GM12873 (cell line): ENCODE measurements at regions not wholly inside any gene's neighbourhood (a gene's known extent, or its start where the extent isn't known, plus 50 kb on each side); places are given as distances from the start of the nearest gene placed in this dataset.

Source experiments
- CTCF ChIP-seq: IDR thresholded peaks from 2 replicates; pipeline ENCODE4 v1.5.1; 2012; ENCODE audit warnings: low read depth, mild to moderate bottlenecking, moderate library complexity, low read length, control low read depth; ENCODE audit not compliant: insufficient read depth; ENCODE audit errors: missing control alignments

- TF ChIP-seq CTCF = no peak
Observed at GRCh38 chr2:7899241-7899640, 782.6 kb upstream of the ID2 start.

DNA sequence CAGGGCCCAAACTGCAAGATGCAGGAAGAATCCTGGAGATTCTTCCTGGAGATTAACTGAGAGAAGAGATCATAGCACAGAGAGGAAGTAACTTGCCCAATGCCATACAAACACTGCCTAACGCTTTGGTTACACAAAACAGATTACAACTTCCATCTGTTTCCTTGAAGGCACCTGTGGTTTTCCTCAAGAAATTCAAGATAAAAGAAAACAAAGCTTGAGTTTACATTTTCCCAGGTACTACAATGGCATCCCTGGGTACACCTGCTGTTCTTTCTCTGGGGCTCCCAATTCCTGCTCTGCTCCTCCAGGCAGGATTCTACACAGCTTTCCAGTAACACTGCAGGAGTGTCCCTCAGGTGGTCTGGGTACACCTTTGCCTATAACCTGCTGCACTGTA is 781.9 kb upstream of the ID2 start:
- TF ChIP-seq CTCF = no peak

- TF ChIP-seq CTCF = no peak
Observed at GRCh38 chr2:7900593-7900992, 781.3 kb upstream of the ID2 start.

- no peak for TF ChIP-seq CTCF
Observed at GRCh38 chr2:7902251-7902765, 779.5 kb upstream of the ID2 start.

GRCh38 chr2:7904319-7904718 is 777.5 kb upstream of the ID2 start:
- no peak for TF ChIP-seq CTCF

DNA sequence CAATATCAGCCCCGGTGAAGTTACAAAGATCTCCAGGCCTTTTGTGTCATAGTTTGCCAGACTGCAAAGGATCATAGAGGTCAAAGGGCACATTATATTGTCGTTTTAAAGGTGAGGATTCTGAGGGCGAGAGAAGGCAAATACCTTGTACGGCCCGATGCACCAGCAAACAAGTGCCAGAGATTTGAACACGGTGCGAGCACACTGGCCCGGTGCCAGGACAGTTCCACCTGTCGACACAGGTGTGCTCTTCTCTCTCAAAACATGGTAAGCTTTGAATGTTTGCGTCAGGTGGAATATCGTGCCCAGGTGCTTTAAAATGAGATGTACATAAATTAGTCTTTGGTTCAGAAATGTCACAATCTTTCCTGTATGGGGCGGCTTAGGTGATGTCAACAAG is 776.1 kb upstream of the ID2 start:
- TF ChIP-seq CTCF = no peak

DNA sequence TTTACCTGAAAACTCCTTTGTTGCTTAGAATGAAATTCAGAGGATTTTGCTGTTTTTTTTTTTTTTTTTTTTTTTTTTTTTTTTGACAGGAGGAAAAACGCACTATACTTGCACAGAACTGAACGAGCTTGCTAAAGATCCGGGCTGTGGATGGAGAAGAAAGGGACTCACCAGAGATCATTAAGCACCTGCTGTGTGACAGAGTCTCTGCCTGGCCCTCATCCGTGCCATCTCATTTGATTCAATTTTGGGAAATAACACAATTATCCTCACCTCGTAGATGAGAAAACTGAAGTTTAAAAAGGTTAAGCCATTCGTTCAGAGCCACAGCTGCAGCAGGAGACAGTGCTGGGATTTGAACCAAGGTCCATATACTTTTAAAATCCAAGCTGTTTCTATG is 775.4 kb upstream of the ID2 start:
- TF ChIP-seq CTCF = no peak

DNA sequence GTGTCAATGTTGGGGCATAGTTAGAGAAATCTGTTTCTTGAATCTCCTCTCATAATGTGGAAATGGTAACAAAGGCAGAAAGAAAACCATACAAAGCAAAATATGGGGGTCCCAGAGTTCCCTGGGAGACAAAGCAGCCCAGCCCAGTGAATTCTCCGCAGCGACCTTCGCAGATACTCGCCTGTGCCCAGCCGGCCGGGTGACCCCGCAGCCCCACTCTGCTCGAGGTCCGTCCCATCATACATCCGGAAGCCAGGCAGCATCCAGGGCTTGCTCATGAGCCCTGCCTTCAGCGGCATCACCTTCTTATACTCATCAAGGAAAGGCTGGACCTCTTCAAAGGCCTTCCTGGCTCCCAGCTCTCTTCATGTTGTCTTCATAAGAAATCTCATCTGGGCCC is 774.8 kb upstream of the ID2 start:
- TF ChIP-seq CTCF = no peak
